ENCODE measurements at regions not wholly inside any gene's neighbourhood (a gene's known extent, or its start where the extent isn't known, plus 50 kb on each side); places are given as distances from the start of the nearest gene placed in this dataset.

DNA sequence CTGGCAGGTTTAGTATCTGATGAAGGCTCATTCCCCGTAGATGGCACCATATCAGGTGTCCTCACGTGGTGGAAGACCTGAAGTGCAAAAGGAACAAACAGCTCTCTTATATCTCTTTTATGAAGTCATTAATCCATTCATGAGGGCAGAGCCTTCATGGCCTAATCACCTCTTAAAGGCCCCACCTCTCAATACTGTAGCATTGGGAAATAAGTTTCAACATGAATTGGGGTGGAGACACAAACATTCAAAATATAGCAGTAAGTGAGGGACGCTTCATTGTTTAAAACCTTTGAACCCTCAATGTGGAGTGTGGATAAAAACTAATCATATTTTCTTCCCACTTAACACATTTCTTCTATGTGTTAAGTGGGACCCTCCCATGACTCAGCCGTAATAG, 489.4 kb upstream of the WWC1 start:
- no peak for DNase-seq

DNA sequence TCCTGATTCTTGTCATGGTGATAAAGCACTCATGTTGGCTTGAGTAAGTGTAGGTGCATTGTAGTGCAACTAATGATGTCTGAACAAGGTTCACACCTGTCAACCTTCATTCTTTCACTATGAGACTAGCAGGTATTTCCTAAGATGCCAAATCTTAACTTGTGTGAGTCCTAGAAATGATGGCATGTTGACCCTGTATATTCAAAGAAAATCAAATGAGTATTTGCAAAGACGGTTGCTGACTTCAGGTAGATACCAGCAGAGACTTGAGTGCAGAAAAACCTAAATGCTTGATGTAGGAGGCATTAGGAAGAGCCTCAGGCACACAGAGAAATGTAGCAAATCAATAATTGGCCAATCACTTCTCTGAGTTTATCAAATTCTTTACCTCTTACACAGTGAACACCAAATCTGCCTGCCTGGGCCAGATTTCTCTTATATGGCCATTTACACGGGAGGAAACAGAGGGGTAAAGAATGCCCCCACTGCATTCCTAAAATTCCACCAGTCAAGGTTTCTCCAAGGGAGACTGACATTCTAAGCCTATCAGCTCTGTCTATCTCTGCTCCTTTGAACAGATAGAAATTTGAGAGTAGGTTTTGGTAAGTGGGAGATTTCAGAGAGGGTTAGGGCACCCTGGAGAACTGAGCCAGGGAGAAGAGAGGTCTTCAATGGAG, 488.6 kb upstream of the WWC1 start:
- DNase-seq, result no peak

DNA sequence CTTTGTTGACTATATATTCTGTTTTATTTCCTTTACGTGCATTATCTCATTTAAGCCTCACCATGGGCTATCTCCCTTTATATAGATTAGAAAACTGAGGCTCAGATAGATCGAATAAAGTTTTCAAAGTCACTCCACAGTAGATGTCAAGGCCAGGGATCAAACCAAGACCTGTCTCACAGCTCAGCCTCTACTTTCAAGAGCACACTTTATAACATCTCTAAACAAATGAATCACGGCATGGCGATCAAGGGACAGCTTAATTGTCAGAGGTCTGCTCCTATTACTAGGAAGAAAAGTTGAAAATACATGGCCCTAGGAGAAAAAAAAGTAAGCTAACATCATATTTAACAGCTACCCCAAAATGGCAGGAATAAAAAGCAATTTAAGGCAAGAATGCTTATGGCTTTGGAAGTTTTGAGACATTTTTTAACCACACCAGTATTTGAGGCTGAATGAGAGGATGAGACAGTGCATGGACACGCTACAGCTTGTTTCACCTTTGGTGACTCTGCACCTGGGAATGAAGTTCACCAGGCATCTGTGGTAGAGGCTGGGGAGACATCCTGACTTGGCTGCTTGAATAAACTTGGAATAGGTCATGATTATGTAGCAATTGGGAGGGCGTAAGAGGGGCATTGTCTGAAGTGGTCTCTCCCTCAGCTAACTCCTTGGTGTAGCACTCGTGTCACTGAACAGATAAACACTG, 486.8 kb upstream of the WWC1 start:
- DNase-seq, result no peak

DNA sequence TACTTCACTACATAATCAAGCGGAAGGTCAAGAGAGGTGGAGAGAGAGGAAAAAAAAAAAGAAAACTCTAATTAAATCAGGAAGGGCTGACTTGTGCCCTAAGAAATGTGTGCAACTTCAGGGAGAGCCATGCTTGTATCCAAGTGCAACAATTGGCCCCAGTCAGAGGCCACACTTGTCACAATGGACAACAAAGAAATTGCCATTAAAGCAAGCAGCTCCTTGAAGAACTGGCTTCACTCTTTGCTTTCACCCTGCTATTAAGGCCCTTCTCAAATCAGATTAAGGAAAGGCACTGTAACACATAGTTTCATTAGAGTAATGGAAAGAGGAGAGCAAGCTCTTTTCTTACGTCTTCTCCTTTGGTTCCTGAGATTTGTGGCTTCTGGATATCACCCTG, 480.9 kb upstream of the WWC1 start:
- DNase-seq, result no peak

DNA sequence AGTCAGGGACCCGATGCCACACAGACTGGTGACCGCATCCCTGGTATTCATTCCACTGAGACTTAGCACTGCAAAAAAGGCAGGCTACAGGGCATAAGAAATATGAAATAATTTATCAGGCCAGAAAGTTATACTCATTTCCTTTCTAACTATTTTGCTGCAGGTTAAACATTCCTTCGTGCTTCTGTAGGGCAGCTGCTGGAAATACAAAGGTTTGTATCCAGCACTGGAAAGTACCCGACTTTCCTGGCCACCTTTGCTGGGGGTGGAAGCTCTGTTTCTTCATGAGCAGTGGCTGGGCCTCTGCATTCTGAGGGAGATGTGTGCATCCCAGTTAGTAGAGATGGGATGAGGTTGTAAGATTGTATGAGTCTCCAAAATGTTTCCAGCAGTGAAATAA, 478.6 kb upstream of the WWC1 start:
- DNase-seq, result no peak

DNA sequence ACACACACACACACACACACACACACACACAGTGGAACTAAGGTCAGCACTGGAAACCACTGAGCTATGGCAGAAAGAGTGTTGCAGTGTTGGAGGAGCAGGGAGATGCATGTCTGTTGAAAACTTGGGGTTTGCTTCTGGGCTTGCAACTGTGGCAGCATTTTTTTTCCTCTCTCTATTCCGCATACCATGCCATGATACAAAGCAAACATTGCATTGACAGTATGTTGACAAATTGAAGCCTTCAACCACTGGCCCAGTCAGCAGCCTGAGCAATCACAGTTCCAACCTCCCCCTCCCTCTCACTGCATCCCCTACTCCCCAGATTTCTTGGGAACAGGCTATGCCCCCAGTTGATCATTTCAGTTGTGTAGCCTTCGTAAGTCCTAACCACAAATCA, 478.1 kb upstream of the WWC1 start:
- DNase-seq, result no peak

DNA sequence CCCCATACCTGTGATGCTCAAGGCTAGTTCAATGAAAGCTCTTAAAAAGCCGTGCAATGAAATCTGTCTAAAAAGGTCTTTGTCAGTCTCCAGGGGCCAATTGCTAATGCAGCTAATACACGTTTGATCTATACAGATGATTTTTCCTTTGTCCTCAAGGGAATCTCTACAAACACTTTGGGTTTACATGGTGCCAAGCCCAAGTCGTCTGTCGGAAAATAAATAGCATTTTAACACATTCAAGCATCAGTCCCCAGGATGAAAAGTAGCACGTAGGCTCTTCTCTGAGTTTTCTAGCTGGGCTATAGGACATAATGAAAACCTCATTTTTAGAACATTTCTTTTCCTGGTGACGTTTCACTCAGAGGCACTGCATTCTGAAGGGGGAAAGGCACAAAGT, 477.4 kb upstream of the WWC1 start:
- DNase-seq, result no peak

DNA sequence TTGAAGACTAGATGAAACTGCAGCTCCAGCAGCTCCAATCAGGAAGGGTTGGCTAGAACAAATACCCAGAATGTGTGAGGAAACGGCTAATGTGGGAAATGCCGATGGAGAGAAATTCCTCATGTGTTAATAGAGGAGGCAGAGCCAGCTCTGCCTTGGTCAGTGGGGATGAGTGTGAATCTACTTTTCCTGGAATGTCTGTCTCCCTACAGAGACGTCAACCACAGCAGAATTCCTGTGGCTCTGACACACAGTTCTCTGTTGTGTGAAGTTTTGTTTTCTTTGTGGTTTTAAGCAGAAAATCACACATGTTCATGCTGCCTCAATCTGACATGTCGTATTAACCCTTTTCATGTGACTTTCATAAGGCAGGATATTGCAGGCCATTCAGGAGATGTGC, 476.6 kb upstream of the WWC1 start:
- no peak for DNase-seq

DNA sequence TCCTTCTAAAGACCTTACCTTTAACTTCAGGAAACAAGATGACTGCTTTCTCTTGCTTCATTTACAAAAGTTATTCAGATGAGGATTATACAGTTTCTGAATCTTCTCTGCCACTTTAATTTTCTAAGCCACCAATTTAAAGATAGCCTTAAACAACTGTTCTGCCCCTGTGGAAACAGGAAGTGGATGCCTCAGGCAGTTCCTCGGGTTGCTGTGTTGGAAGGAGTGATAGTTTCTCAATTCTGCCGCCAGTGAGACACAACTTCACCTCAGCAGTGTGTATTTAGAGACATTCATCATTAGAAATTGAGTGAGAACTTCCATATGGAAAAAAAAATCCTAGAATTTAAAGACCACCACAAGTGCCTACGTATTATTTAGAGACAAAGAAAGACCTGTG, 475.1 kb upstream of the WWC1 start:
- no peak for DNase-seq

DNA sequence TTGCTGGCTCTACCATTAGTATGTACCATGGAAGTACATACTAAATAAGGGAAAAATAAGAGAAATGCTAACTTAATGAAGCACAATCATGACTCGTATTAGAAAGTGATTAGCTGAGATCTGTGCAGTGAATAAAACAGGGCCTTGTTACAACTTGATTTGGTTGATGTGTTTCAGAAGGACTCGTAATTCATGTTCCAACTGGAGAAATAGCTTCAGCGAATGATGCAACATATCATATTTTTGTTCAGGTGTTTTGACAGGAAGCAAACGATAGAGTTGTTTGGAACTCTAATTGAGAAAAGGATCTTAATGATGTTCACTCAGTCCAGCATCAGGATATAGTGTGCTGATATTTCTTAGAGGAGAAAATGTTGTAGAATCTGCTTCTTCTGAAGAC, 474.6 kb upstream of the WWC1 start:
- DNase-seq, result no peak

DNA sequence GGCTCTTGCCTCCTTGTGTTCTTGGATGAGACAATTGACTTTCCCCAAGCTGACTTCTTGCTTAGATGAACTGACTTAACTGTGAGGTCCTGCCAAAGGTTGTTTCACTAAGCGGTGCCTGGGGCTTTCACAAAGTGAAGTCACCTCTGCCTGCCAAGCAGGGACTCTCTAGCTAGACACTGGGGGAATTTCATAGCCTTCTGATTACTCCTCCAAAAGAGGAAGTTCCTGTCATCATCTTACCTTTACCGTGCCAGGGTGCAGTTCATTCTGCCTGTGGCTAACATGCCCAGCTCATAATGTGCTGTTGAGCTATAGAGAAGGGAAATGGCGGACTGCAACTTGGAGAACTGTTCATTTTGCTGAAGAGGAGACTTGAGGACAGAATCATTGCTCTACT, 472.0 kb upstream of the WWC1 start:
- no peak for DNase-seq

DNA sequence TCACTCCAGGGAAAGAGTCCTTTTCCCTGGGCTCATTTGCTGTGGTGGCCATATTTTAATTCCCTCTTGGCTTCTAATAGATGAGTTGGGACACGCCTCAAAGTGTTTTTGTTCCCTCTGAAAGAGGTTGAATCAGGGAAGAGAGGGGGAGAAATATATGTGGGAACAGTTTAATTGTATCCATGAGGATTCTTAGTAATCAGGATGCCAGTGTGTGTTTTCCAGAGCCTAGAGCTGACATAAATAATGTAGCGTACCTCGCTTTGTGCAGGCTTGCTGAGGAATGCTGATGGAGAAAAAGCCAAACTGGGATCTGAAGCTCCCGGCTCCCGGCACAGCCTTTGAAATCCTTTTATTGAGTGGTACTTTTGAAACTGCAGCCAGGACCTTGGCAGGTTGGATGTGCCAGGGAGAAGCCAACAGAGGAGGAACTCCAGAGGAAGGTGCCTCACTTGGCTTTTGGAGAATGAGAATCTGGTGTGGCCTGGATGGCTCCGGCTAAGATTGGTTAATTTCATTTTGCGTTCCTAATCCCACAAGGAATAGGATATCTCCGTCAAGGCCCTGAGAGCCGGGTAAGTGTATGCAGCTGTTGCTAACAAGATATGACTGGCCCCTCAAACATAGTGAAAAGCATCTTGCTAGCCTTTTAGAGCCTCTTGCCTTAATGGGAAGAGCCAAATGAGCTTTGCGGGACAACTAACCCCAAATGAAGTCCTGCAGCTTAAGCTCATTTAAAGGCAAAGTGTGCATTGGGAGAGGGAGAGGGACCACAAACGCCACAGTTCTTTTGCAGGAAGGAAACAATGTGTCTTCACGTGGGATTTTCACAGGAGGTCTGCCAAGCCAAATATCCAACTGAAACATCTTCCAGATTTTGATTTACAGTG, 471.1 kb upstream of the WWC1 start:
- no peak for DNase-seq

DNA sequence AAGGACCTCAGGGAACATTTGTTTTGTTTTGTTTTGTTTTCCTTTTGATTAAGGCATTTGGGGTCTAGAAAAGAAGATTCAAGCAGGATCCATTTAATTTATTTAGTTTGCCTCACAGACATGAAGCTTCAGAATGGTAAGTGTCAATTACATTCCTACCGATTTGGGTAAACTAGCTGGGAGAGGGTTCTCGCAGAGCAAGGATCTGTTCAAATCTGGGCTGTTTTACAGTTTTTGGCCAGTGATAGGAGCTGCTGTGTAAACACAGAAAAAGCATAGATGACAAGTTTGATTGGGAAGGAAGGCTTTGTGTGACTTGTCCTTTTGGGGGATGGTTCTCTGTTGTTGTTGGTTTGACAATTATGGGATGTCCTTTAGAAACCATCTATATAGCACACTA, 470.3 kb upstream of the WWC1 start:
- no peak for DNase-seq

DNA sequence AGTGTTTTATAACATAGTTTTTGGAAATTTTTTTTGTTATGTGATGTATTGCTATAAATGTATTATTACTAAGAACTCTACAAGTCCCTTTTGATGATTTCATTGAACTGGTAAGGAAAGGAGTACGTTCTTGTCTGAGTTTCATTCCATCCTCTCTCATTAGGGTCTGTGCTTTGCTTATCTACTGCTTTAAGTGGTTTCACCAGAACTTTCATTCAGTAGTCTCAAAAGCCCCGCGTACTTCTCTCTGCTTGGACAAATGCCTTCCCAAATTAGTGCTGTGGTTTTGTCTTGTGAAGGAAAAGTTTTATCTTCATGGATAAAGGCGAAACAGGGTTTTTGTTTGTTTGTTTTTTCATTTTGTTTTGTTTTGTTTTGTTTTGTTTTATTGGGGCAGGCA, 469.8 kb upstream of the WWC1 start:
- no peak for DNase-seq

DNA sequence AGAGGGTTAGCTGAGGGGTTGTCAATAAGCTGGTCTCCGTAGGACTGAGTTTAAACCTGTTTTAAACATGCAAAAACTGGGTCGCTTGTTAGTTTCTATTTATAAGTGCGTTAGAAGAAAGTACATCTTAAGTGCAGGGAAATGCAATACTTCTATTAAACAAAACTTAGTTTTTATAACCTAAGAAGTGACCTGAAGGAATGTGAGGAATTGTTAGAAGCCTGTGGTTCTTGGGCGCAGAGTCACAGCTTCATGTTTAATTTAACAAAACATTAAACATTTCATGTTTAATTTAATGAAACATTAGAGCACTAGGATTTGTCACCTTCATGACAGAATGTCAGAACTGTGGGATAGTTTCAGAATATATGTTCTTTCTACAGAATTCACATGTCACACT, 469.2 kb upstream of the WWC1 start:
- no peak for DNase-seq

DNA sequence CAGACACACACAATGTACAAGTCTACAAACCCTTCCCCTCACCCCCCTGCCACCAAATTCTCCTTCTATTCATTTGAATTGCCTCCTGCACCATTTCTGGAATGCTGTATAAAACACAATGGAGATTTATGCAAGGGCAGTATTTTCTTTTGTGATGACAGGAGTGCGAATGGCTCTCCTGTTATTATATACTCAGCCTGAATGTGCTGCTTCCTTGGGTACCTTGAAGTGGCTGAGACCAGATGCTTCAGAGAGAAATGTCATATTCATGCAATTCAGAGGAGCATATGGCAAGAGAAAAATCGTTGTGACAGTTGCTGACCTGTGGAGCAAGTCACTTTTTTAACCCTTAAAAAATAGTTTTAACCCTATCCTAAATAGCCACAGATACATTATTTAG, 468.0 kb upstream of the WWC1 start:
- no peak for DNase-seq

DNA sequence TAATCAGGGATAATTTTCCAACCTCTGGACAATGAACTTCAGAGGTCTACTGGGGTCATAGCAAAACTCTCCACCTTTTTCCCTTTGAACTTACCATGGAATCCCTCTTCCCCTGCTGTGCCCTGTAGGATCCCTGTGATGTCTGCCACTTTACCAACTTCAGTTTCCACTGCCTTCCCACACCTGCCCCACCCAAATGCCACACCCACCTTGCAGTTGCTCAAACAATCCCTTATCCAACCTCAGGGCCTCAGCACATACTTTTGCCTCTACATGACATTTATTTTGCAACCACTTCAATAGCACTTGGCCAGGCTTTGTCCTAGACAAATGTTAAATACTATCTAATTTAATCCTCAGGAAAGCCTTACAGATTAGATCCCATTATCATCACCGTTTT, 463.7 kb upstream of the WWC1 start:
- no peak for DNase-seq

DNA sequence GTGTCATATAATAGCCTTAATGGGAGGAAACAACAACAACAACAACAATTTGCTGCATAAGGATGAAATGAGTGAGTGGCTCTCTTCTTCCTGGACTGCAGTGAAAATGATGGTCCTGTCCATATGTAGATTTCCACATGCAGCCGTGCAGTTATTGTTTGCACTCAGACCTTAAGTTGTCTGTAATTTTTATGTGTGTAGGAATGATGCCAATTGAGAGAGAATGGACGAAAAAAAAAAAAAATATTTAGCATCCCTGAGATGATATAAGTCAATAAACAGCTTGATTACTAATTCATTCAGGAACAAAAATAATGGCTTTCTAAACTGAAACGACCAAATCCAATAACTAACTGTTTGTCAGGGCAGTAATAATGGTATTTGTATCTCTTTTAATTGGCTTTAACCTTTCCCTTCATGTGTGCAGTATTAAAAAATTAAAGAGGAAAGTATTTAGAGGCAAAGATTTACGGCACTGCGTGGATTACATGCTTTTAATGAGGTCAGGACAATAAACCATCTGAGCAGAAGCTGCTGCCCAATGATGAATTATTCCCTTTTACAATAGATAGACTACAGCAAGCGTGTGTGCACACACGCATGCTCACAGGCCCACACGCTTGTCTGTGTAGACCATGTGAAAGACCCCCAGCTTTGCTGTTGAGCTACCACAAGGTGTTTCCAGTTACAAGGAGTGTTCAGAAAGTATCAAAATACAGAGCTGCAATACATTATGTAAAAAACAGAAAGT, 459.5 kb upstream of the WWC1 start:
- DNase-seq, result no peak

DNA sequence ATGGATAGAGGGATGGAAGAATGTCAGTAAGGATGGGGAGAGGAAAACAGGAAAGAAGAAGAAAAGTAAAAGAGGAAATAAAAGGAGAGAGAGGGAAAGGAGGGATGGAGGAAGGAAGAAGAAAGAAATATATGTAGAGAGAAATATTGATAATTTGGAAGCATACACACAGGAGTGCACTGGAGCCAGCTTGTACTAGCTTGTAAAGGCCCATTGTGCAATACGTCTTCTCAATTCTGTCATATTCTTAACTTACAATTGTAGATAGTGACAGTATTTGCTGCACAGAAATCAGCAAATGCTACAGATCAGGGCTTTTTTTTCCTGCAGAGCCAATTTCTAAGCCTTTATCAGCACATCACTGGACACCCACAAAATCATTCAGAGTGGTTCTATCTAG, 458.8 kb upstream of the WWC1 start:
- DNase-seq, result no peak

DNA sequence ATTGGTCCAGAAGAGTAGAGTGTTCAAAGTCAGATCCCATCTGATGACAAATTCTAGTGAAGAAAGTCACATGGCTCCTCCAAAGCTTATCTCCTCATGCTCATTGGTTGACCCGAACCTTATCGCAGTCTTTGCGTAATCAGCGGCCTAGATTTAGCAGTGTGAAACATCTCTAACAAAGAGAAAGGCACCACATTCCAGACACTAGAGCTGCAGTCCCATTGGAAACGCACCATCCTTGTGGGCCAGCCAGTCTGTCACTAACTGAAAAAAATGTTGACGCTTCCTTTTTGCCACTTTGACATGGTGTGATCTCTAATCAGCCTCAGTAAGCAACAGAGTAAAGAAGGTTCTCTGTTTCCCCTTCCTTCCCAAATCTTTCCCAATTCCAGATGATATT, 458.0 kb upstream of the WWC1 start:
- no peak for DNase-seq

DNA sequence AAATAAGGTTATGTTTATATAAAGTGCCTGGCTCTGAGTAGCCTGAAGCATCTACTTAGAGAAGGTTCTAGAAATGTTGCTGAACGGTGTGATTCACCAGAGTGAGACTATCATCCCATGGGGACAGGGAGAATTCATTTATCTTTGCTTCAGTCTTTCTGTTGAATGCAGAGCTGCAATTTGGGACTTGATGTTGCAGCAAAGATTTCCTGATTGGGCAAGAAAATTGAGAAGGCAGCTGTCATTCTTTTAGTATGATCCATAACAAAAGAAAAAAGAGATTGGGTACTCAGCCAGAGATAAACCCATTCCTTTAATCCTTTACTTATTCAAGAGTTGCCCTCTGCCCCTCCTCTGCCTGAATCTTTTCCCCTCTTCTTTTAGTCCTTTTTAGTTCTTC, 456.3 kb upstream of the WWC1 start:
- DNase-seq, result no peak

DNA sequence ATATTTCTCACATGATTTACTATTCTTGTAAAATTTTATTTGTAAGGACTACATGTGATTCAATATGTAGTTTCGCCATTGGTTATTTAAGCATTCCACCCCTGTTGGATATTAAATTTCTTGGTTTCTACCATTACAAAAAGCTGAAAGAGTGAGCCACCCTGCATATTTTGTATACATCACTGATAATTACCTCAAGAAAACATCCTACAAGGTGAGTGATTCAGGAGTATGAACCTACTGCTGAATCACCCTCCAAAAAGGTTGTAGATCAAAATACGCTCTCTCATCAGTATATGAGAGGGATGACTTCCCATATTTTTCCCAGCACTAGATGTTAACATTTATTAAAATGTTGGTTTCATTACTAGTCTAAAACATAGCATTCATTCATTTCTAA, 454.3 kb upstream of the WWC1 start:
- no peak for DNase-seq

DNA sequence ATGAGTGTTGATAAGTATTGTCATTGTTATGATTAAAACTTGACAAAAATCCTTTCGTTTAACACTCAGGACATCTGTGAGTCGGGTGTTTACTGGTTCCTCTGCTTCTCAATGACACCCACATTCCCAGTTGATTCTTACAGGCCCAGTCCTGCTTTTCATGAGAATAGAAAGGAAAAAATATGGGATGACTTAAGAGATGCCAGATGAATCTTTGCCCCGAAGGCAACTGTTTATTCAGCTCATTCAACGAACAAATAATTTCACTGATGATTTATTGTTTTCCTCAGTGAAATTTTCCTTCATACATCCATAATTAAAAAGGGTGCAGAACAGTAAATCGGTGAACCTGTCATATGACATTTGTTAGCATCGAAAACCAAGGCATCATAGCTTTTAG, 452.4 kb upstream of the WWC1 start:
- no peak for DNase-seq

Data from NCI-H526 (cell line).